ENCODE measurements at regions not wholly inside any gene's neighbourhood (a gene's known extent, or its start where the extent isn't known, plus 50 kb on each side); places are given as distances from the start of the nearest gene placed in this dataset.
"Not testable (repeated sequence)": the region's sequence is repeated elsewhere in the genome, so short reads cannot be mapped to it uniquely, and the experiment has no call there.

- H3K4me3 ChIP-seq (ENCODE audit: low read depth, low read length) = no peak overlapping the region
- no peak for TF ChIP-seq CTCF (IDR thresholded peaks at IDR 0.05; ENCODE audit: low read depth, low read length)
Measured at GRCh38 chr13:31385540-31385939, 185.8 kb downstream of the B3GLCT start.

- no peak overlapping the region for H3K4me3 ChIP-seq (ENCODE audit: low read depth, low read length)
- no peak for TF ChIP-seq CTCF (IDR thresholded peaks at IDR 0.05; ENCODE audit: low read depth, low read length)
Measured at GRCh38 chr13:31394506-31394905, 194.7 kb downstream of the B3GLCT start.

- no peak for TF ChIP-seq CTCF (IDR thresholded peaks at IDR 0.05; ENCODE audit: low read depth, low read length)
- no peak overlapping the region for H3K4me3 ChIP-seq (ENCODE audit: low read depth, low read length)
Measured at GRCh38 chr13:31395090-31395489, 195.3 kb downstream of the B3GLCT start.

GRCh38 chr13:31399690-31400089 is 199.9 kb downstream of the B3GLCT start:
- no peak for TF ChIP-seq CTCF (IDR thresholded peaks at IDR 0.05; ENCODE audit: low read depth, low read length)
- H3K4me3 ChIP-seq (ENCODE audit: low read depth, low read length) = no peak overlapping the region

- H3K4me3 ChIP-seq (ENCODE audit: low read depth, low read length) = not testable (repeated sequence)
Measured at GRCh38 chr13:31403711-31404110, 203.9 kb downstream of the B3GLCT start.

- TF ChIP-seq CTCF (IDR thresholded peaks at IDR 0.05; ENCODE audit: low read depth, low read length) = no peak
- H3K4me3 ChIP-seq (ENCODE audit: low read depth, low read length) = no peak overlapping the region
Measured at GRCh38 chr13:31408927-31409326, 209.2 kb downstream of the B3GLCT start.

- no peak for TF ChIP-seq CTCF (IDR thresholded peaks at IDR 0.05; ENCODE audit: low read depth, low read length)
- H3K4me3 ChIP-seq (ENCODE audit: low read depth, low read length) = no peak overlapping the region
Measured at GRCh38 chr13:31409678-31410356, 210.0 kb downstream of the B3GLCT start.

GRCh38 chr13:31413516-31413915 is 213.7 kb downstream of the B3GLCT start:
- H3K4me3 ChIP-seq (ENCODE audit: low read depth, low read length) = no peak overlapping the region
- no peak for TF ChIP-seq CTCF (IDR thresholded peaks at IDR 0.05; ENCODE audit: low read depth, low read length)
